SU-DHL-6 (cell line): ENCODE measurements at regions not wholly inside any gene's neighbourhood (a gene's known extent, or its start where the extent isn't known, plus 50 kb on each side); places are given as distances from the start of the nearest gene placed in this dataset.

ENCODE experiments used
- H2AFZ ChIP-seq: fragments of 200-600 bp; sonication (generic); 2 replicates; pipeline ENCODE4 v1.6.1; 2014; ENCODE audit warnings: low read depth, mild to moderate bottlenecking, moderate library complexity, mixed read lengths, antibody characterized with exemption, low read length; ENCODE audit not compliant: severe bottlenecking
- H3F3A ChIP-seq: fragments of 200-600 bp; shearing (Covaris generic); 2 replicates; pipeline ENCODE4 v1.6.0; 2016; ENCODE audit warnings: antibody characterized with exemption, mild to moderate bottlenecking; ENCODE audit not compliant: insufficient read depth
- H3K27ac ChIP-seq: fragments of 200-600 bp; sonication (generic); 2 replicates; pipeline ENCODE4 v1.5.1; 2016; ENCODE audit warnings: low read depth, mild to moderate bottlenecking, low read length, moderate library complexity, mixed read lengths
- H3K27me3 ChIP-seq: fragments of 200-600 bp; sonication (generic), shearing (Covaris generic); 2 replicates; pipeline ENCODE4 v1.6.0; 2014; ENCODE audit warnings: mild to moderate bottlenecking, low read length
- H3K36me3 ChIP-seq: fragments of 200-600 bp; sonication (generic); 2 replicates; pipeline ENCODE4 v1.6.1; 2014; ENCODE audit warnings: mild to moderate bottlenecking, low read length, mixed read lengths
- H3K4me2 ChIP-seq: fragments of 300-600, 200-600 bp; shearing (Covaris generic), sonication (generic); 2 replicates; pipeline ENCODE4 v1.6.0; 2014; ENCODE audit warnings: low read length, low read depth, mild to moderate bottlenecking; ENCODE audit not compliant: poor library complexity, severe bottlenecking
- H3K4me3 ChIP-seq: fragments of 200-600 bp; sonication (generic); 2 replicates; pipeline ENCODE4 v1.5.1; 2014; ENCODE audit warnings: antibody characterized with exemption, low read length, mild to moderate bottlenecking, mixed read lengths; ENCODE audit not compliant: insufficient read depth, poor library complexity, severe bottlenecking
- H3K79me2 ChIP-seq: fragments of 200-600 bp; sonication (generic); 2 replicates; pipeline ENCODE4 v1.6.1; 2014; ENCODE audit warnings: mild to moderate bottlenecking, low read length, moderate library complexity; ENCODE audit not compliant: insufficient read depth
- H3K9ac ChIP-seq: fragments of 200-600 bp; sonication (generic); 2 replicates; pipeline ENCODE4 v1.7.0; 2014; ENCODE audit warnings: mild to moderate bottlenecking, low read length
- H3K9me2 ChIP-seq: fragments of 200-600 bp; sonication (generic); replicated peaks from 2 replicates; pipeline ENCODE4 v1.6.1; 2014; ENCODE audit warnings: low read length; ENCODE audit not compliant: insufficient read depth
- H3K9me3 ChIP-seq: fragments of 200-600 bp; sonication (generic); 2 replicates; pipeline ENCODE4 v1.6.1; 2014; ENCODE audit warnings: low read length, mixed read lengths; ENCODE audit not compliant: insufficient read depth
- H4K20me1 ChIP-seq: fragments of 200-600 bp; sonication (generic); 2 replicates; pipeline ENCODE4 v1.6.1; 2014; ENCODE audit warnings: low read depth, mild to moderate bottlenecking, antibody characterized with exemption, low read length, moderate library complexity, mixed read lengths
- EZH2phosphoT487 ChIP-seq: fragments of 200-600 bp; sonication (generic), shearing (Covaris generic); conservative IDR thresholded peaks from 2 replicates; pipeline ENCODE4 v1.6.1; 2018; ENCODE audit warnings: mild to moderate bottlenecking, antibody characterized with exemption, low read length, moderate library complexity, mixed read lengths
- TF ChIP-seq, protein P1 (sequence below): fragments of 200-600 bp; sonication (generic); IDR thresholded peaks from one replicate; pipeline ENCODE4 v1.5.1; 2017; ENCODE audit warnings: antibody characterized with exemption, mild to moderate bottlenecking, low read length, moderate library complexity; ENCODE audit not compliant: insufficient read depth, poor library complexity, severe bottlenecking

- no peaks in the 10 kb centered on the region for H3K9me3 ChIP-seq
- H3F3A ChIP-seq = no peaks in the 10 kb centered on the region
- H3K36me3 ChIP-seq = no peaks in the 10 kb centered on the region
- TF ChIP-seq, protein P1, sequence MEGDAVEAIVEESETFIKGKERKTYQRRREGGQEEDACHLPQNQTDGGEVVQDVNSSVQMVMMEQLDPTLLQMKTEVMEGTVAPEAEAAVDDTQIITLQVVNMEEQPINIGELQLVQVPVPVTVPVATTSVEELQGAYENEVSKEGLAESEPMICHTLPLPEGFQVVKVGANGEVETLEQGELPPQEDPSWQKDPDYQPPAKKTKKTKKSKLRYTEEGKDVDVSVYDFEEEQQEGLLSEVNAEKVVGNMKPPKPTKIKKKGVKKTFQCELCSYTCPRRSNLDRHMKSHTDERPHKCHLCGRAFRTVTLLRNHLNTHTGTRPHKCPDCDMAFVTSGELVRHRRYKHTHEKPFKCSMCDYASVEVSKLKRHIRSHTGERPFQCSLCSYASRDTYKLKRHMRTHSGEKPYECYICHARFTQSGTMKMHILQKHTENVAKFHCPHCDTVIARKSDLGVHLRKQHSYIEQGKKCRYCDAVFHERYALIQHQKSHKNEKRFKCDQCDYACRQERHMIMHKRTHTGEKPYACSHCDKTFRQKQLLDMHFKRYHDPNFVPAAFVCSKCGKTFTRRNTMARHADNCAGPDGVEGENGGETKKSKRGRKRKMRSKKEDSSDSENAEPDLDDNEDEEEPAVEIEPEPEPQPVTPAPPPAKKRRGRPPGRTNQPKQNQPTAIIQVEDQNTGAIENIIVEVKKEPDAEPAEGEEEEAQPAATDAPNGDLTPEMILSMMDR = no peak
- no peak for TF ChIP-seq EZH2phosphoT487
- H2AFZ ChIP-seq = no peak overlapping the region
- no peak overlapping the region for H3K9ac ChIP-seq
- H3K27ac ChIP-seq = no peak overlapping the region
- H3K4me2 ChIP-seq = no peak overlapping the region
- H4K20me1 ChIP-seq = no peaks in the 10 kb centered on the region
- no peaks in the 10 kb centered on the region for H3K79me2 ChIP-seq
- no peak overlapping the region for H3K4me3 ChIP-seq
- no peaks in the 10 kb centered on the region for H3K9me2 ChIP-seq
- H3K27me3 ChIP-seq = no peaks in the 10 kb centered on the region
Measured at GRCh38 chr1:59028048-59028447, 244.2 kb upstream of the JUN start.

GRCh38 chr1:59029411-59030167 lies 245.7 kb upstream of the JUN start:
- H3K27ac ChIP-seq = no peak overlapping the region
- H3K4me3 ChIP-seq = no peak overlapping the region
- no peak overlapping the region for H3K4me2 ChIP-seq
- no peak for TF ChIP-seq EZH2phosphoT487
- TF ChIP-seq, protein P1 = no peak
- no peaks in the 10 kb centered on the region for H3K36me3 ChIP-seq
- no peaks in the 10 kb centered on the region for H4K20me1 ChIP-seq
- H3K79me2 ChIP-seq = no peaks in the 10 kb centered on the region
- no peaks in the 10 kb centered on the region for H3F3A ChIP-seq
- no peaks in the 10 kb centered on the region for H3K9me3 ChIP-seq
- H3K27me3 ChIP-seq = no peaks in the 10 kb centered on the region
- no peak overlapping the region for H2AFZ ChIP-seq
- H3K9ac ChIP-seq = no peak overlapping the region
- no peaks in the 10 kb centered on the region for H3K9me2 ChIP-seq

DNA sequence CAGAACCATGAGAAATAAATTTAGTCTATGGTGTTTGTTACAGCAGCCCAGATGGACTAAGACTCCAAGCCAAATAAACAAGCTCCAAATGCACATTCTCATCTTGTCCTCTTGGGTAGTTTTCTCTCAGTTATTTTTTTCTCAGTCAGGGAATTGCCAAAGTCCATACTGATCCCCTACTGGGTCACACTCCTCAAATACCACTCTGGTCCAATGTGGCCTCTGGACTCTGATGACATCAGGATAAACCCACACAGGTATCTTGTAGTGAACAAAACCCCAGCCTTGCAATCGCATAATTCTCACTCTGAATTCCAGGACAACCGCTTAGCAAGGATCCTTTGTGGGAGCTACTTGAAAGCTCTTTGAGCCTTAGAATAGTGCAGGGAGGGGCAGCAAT lies 248.4 kb upstream of the JUN start:
- Histone ChIP-seq H3K9me2 (no peaks in the 10 kb centered on the region), H3K9me3 (no peaks in the 10 kb centered on the region), H3K4me2 (no peak overlapping the region), H3F3A (no peaks in the 10 kb centered on the region), H3K27ac (no peak overlapping the region), H2AFZ (no peak overlapping the region), H3K79me2 (no peaks in the 10 kb centered on the region), H3K4me3 (no peak overlapping the region), H3K36me3 (no peaks in the 10 kb centered on the region), H4K20me1 (no peaks in the 10 kb centered on the region), H3K27me3 (no peaks in the 10 kb centered on the region), H3K9ac (no peak overlapping the region)
- TF ChIP-seq, protein P1 = no peak
- TF ChIP-seq EZH2phosphoT487 = no peak
